Hindlimb muscle (tissue), 1 donor: ENCODE measurements at regions not wholly inside any gene's neighbourhood (a gene's known extent, or its start where the extent isn't known, plus 50 kb on each side); places are given as distances from the start of the nearest gene placed in this dataset.

Source experiments
- DNase-seq: peaks from one replicate; pipeline ENCODE4 v3.0.0-alpha.2; 2013

- peak; percentile 78 for DNase-seq
Observed at GRCh38 chr1:217029281-217030157, 306.3 kb upstream of the ESRRG start.

DNA sequence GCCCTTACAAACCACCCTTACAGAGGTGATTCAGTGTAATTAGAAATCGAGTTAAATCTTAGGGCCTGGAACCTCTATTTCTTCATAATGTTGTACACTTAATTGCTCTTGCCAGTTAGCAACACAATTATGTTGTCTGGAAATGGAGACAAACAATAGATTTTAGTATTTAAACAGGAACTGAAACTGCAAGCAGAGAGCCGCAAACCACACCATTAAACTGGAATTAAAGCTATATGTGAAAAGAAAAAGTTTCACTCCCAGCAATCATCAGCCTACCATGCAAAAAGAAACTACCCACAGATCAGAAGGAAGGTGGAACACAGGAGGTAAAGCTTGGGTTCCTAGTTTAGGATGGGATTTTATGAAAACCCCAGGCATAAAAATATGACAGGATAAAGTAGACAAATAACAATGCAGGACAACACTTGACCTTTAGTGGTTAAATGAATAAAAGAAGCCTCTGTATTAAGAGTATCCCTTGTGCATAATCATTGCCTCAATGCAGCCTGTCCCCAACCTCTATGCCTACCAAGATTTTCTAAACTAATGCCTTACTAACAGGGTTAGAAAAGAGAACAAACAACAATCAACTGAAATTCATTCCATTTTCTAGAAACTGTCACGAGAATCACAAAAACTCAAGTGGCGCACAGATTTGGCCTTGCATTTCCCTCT is 304.3 kb upstream of the ESRRG start:
- no peak for DNase-seq

- no peak for DNase-seq
Observed at GRCh38 chr1:217026531-217026930, 303.3 kb upstream of the ESRRG start.

DNA sequence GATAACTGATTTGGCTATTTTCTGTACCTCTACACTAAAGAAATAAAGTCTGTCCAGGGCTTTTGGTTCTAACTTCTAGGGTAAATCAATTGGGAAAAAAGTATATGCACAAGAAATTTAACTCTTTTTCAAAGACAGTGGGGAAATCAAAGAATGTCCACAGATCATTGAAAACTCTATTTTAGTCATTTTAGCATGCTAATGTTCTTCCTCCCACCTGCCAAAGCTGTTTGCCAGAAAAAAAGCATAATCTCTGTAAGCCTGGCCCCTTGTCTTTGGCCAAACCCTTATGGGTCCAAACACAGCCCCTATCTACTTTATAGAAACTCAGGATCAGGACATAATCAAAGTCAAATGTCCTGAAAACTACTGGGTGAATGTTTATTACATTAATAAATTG is 302.2 kb upstream of the ESRRG start:
- DNase-seq: no peak

DNA sequence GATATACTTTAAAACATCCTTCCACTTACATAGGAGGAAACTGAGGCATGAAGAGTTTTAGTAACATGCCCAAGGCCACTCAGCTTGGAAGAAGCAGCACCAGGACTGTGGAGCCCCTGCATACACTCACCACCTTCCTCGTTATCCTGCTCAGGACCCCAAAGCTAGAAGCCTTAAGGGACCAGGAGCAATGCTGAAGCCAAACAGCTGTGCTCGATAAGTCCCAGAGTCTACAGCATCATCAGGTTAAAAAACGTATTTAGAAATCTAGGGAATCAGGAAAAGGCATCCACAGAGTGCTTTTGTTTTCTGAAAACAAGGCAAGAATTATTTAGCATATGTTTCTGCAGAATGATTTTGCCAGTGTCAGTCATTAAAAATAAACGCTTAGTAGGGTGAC is 301.7 kb upstream of the ESRRG start:
- no peak for DNase-seq

DNA sequence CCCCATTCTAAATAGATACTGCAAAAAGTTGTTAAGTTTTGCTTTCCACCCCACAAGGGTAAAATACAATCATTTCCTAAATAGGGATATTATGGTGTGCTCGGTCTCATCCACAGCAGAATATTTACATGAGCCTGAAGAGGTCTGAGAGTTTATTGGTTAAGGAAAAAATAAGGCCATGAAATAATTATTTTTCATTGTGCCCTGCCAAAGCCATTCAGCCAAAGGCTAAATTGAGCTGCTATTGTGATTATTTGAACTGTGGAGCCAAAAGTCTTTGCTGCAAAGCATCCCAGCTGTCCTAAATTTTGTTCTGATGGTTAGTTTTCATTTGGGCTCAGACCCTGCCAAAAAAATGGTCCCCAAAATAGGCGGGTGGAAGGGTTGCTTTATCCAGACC is 298.7 kb upstream of the ESRRG start:
- no peak for DNase-seq

- no peak for DNase-seq
Observed at GRCh38 chr1:217021400-217021799, 298.2 kb upstream of the ESRRG start.

DNA sequence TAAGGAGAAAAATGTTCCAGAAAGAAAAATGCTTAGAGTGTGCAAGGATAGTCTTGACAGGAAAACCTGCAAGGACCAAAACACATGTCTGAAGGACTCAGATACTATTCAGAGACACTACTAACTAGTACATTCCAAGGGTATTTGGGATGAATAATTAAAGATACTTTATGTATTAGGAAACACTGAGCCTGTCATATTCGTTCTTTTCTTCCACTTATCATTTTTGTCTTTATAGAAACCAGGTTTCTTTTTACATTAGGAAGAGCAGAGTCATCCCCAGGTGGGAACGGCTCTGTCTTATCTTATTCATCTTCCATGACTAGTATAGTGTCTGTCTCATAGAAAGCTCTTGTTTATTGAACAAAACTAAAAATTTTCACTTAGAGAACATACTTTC is 296.2 kb upstream of the ESRRG start:
- DNase-seq: no peak

- DNase-seq: no peak
Observed at GRCh38 chr1:217018648-217019047, 295.4 kb upstream of the ESRRG start.

GRCh38 chr1:217017165-217017564 is 293.9 kb upstream of the ESRRG start:
- no peak for DNase-seq

GRCh38 chr1:217014066-217014465 is 290.8 kb upstream of the ESRRG start:
- no peak for DNase-seq

DNA sequence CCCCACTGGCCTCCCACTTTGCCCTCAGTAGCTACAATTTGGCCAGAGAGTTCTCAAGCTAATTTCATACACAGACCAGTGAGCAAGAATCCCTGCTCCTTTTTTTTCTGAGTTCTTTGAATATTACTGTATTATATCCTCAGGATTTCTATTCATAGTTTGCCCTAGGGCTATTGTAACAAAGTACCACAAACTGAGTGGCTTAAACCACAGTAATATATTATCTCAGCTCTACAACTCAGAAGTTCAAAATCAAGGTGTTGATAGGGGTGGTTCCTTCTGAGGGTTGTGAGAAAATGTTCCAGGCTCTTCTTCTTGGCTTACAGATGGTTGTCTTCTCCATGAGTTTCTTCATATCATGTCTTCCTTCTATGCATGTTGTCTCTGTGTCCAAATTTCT is 289.4 kb upstream of the ESRRG start:
- DNase-seq: no peak

- no peak for DNase-seq
Observed at GRCh38 chr1:217011097-217011496, 287.9 kb upstream of the ESRRG start.

- no peak for DNase-seq
Observed at GRCh38 chr1:217010253-217010652, 287.0 kb upstream of the ESRRG start.

GRCh38 chr1:217009376-217009775 is 286.1 kb upstream of the ESRRG start:
- no peak for DNase-seq

DNA sequence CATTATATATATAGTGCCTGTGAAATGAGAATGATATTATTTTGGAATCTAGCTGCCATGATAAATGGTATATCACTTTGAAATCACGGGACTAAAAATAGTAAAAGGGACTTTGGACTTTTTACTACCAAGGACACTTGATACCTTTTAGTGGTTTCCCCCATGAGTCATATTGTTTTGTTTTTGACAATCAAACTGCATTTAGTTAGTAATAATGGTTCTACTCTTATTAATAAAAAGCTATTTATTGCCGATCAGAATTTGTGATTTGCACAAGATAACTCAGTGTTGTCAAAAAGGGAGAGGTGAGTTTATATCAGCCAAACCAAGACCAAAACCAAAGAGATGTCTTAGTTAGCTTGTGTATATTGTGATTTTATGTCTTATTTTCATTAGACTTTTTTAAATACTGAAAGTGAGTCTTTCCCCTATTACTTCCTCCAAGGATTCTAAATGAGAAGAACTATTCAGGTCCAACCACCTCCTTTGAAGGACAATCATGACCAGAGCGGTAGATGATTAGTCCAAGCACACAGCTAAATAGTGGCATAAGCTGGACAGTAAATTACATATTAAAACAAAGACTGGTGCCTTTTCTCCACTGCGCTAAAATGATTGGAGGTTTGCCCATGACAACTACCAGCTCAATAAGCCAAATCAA is 281.7 kb upstream of the ESRRG start:
- no peak for DNase-seq

DNA sequence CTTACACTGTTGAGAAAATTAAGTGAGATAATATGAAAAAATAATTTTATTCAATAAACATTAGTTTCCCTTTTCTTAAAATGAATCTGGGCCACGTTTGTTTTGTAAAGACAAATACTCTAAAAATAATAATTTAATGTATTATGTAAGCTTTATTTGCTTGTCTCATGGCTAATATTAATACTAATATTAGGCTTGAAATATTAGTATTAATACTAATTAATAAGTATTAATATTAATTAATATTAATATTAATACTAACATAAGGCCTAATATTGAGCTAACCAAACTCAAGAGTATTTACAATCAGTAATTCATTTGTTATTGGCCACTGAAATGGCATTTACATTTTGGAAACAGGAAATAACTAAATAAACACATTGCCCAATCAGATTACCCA is 280.1 kb upstream of the ESRRG start:
- no peak for DNase-seq

- DNase-seq: no peak
Observed at GRCh38 chr1:216997831-216998230, 274.6 kb upstream of the ESRRG start.

GRCh38 chr1:216997069-216997468 is 273.8 kb upstream of the ESRRG start:
- no peak for DNase-seq

GRCh38 chr1:216984536-216984935 is 261.3 kb upstream of the ESRRG start:
- no peak for DNase-seq

DNA sequence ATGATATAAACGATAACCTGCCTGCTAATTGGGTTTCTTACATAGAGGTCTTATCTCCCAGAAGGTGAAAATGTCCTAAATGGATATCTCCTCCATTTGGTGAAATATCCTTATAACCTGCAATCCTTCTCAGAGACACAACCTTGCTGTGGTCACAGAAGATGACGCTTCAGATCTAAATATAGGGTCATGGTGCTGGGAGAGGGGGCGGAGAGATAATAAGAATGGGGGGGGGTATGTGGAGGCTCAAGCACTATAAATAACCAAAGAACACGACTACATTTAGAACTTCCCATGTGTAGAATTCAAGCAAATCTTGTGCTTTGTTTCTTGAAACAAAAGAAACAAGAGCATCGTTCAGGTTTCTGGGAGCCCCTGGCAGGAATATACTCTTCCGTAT is 260.6 kb upstream of the ESRRG start:
- no peak for DNase-seq

GRCh38 chr1:216961516-216961915 is 238.3 kb upstream of the ESRRG start:
- DNase-seq: no peak

DNA sequence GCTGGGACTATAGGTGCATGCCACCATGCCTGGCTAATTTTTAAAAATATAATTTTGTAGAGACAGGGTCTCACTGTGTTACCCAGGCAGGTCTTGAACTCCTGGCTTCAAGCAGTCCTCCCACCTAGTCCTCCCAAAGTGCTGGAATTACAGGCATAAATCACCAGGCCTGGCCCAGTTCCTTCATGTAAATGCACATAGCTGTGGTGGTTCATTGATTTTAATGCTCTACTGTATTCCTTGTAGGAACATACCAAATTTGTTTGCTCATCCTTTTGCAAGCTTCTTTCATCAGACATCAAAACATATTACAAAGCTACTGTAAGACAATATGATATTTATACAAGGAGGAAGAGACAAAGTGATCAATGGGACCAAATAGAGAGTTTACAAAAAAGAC is 237.5 kb upstream of the ESRRG start:
- DNase-seq: no peak

- DNase-seq: no peak
Observed at GRCh38 chr1:216958569-216958968, 235.3 kb upstream of the ESRRG start.
